ENCODE measurements at regions not wholly inside any gene's neighbourhood (a gene's known extent, or its start where the extent isn't known, plus 50 kb on each side); places are given as distances from the start of the nearest gene placed in this dataset.

GRCh38 chr12:104858611-104859543 lies 99.2 kb downstream of the SLC41A2 start:
- Mint-ChIP-seq H3K9me3 (ENCODE audit: low read depth) (no peaks in the 10 kb centered on the region), H3K4me1 (ENCODE audit: low read depth) (no peaks in the 10 kb centered on the region), H3K27ac (no peak overlapping the region), H3K4me3 (ENCODE audit: low read depth) (no peak overlapping the region), H3K27me3 (no peaks in the 10 kb centered on the region), H3K36me3 (ENCODE audit: insufficient read depth) (no peaks in the 10 kb centered on the region)
- TF ChIP-seq CTCF (IDR thresholded peaks at IDR 0.05; ENCODE audit: unreplicated experiment) = no peak
- DNase-seq (ENCODE audit: low spot score, unreplicated experiment) = no peak

- no peaks in the 10 kb centered on the region for H3K9me3 Mint-ChIP-seq (ENCODE audit: low read depth)
- no peak for DNase-seq (ENCODE audit: low spot score, unreplicated experiment)
Observed at GRCh38 chr12:104856531-104856930, 101.6 kb downstream of the SLC41A2 start.

GRCh38 chr12:104855599-104855998 lies 102.5 kb downstream of the SLC41A2 start:
- Mint-ChIP-seq H3K9me3 (ENCODE audit: low read depth) (no peaks in the 10 kb centered on the region), H3K27ac (no peak overlapping the region)
- DNase-seq (ENCODE audit: low spot score, unreplicated experiment) = no peak

More at GRCh38 chr12:104856531-104856930, 101.6 kb downstream of the SLC41A2 start:
- no peak for TF ChIP-seq CTCF (IDR thresholded peaks at IDR 0.05; ENCODE audit: unreplicated experiment)
- Mint-ChIP-seq H3K4me3 (ENCODE audit: low read depth) (no peak overlapping the region), H3K27ac (no peak overlapping the region), H3K4me1 (ENCODE audit: low read depth) (no peaks in the 10 kb centered on the region), H3K36me3 (ENCODE audit: insufficient read depth) (no peaks in the 10 kb centered on the region), H3K27me3 (no peaks in the 10 kb centered on the region)

GRCh38 chr12:104852896-104853295 lies 105.2 kb downstream of the SLC41A2 start:
- no peaks in the 10 kb centered on the region for H3K4me1 Mint-ChIP-seq (ENCODE audit: low read depth)
- no peak for TF ChIP-seq CTCF (IDR thresholded peaks at IDR 0.05; ENCODE audit: unreplicated experiment)
- H3K27me3 Mint-ChIP-seq = peaks cover 3% of the 10 kb centered on the region
- no peak for DNase-seq (ENCODE audit: low spot score, unreplicated experiment)
- H3K36me3 Mint-ChIP-seq (ENCODE audit: insufficient read depth) = no peaks in the 10 kb centered on the region
- H3K4me3 Mint-ChIP-seq (ENCODE audit: low read depth) = no peak overlapping the region
- H3K9me3 Mint-ChIP-seq (ENCODE audit: low read depth) = no peaks in the 10 kb centered on the region
- no peak overlapping the region for H3K27ac Mint-ChIP-seq

More at GRCh38 chr12:104855599-104855998, 102.5 kb downstream of the SLC41A2 start:
- Mint-ChIP-seq H3K4me3 (ENCODE audit: low read depth) (no peak overlapping the region), H3K27me3 (no peaks in the 10 kb centered on the region), H3K4me1 (ENCODE audit: low read depth) (no peaks in the 10 kb centered on the region), H3K36me3 (ENCODE audit: insufficient read depth) (no peaks in the 10 kb centered on the region)
- no peak for TF ChIP-seq CTCF (IDR thresholded peaks at IDR 0.05; ENCODE audit: unreplicated experiment)

GRCh38 chr12:104852102-104852501 lies 106.0 kb downstream of the SLC41A2 start:
- H3K4me1 Mint-ChIP-seq (ENCODE audit: low read depth) = no peaks in the 10 kb centered on the region
- DNase-seq (ENCODE audit: low spot score, unreplicated experiment) = no peak
- no peaks in the 10 kb centered on the region for H3K36me3 Mint-ChIP-seq (ENCODE audit: insufficient read depth)
- TF ChIP-seq CTCF (IDR thresholded peaks at IDR 0.05; ENCODE audit: unreplicated experiment) = no peak
- H3K27me3 Mint-ChIP-seq = peaks cover 3% of the 10 kb centered on the region
- no peaks in the 10 kb centered on the region for H3K9me3 Mint-ChIP-seq (ENCODE audit: low read depth)
- H3K27ac Mint-ChIP-seq = no peak overlapping the region
- no peak overlapping the region for H3K4me3 Mint-ChIP-seq (ENCODE audit: low read depth)
